ENCODE measurements at regions not wholly inside any gene's neighbourhood (a gene's known extent, or its start where the extent isn't known, plus 50 kb on each side); places are given as distances from the start of the nearest gene placed in this dataset.

GRCh38 chr1:5436808-5437207, 555.4 kb downstream of the NPHP4 start:
- TF ChIP-seq CTCF (IDR thresholded peaks at IDR 0.05 in 2 of 3, conservative IDR thresholded peaks at IDR 0.05 in 1 of 3; ENCODE audit: control insufficient read depth in 2 of 3, extremely low read depth in 1 of 3, insufficient read depth in 1 of 3, low read depth in 3 of 3, low read length in 3 of 3) (no peak), NR2C2 (IDR thresholded peaks at IDR 0.05; ENCODE audit: borderline replicate concordance, control insufficient read depth, insufficient read length, low read depth) (no peak), NFIC (IDR thresholded peaks at IDR 0.05; ENCODE audit: low read depth, low read length) (no peak), BHLHE40 (IDR thresholded peaks at IDR 0.05; ENCODE audit: borderline replicate concordance in 1 of 2, low read depth in 2 of 2, low read length in 1 of 2) (no peak), MEF2B (IDR thresholded peaks at IDR 0.05; ENCODE audit: partially characterized antibody, poor library complexity, severe bottlenecking) (no peak)
